HCT116 (cell line): ENCODE measurements at regions not wholly inside any gene's neighbourhood (a gene's known extent, or its start where the extent isn't known, plus 50 kb on each side); places are given as distances from the start of the nearest gene placed in this dataset.

ENCODE experiments used
- ATAC-seq: fragments of 200-7000 bp; cut with Tn5 transposase; 2 replicates; pipeline ENCODE4 v1.9.1; 2020; ENCODE audit warnings: mild to moderate bottlenecking, moderate library complexity
- BruUV-seq: library from RNA; stranded (reverse); fragments of 400-500 nt; replicated peaks from 2 replicates; lab custom pipeline; 2021; lab: Mats Ljungman, UMichigan
- CTCF ChIA-PET: fragments of 300-600 bp; sonication (Branson Sonifier 250); formaldehyde crosslinking; loops from one replicate; lab custom pipeline; 2021; ENCODE audit warnings: antibody characterized with exemption; lab: Charles Lee
- POLR2A ChIA-PET: fragments of 300-600, 350-600 bp; sonication (Branson Sonifier 250); formaldehyde crosslinking; loops from one replicate; lab custom pipeline; 2021; ENCODE audit warnings: antibody characterized with exemption; lab: Charles Lee
- RAD21 ChIA-PET, 2 experiments: fragments of 300-600 bp; sonication (Branson Sonifier 250); formaldehyde crosslinking; loops; one replicate each; lab custom pipeline; 2023; ENCODE audit warnings: low total read pairs in 2 of 2; ENCODE audit not compliant: uncharacterized antibody in 2 of 2, unreplicated experiment in 2 of 2, low non-redundant PET in 1 of 2; lab: Charles Lee
- DNase-seq: peaks from one replicate; pipeline ENCODE4 v3.0.0-alpha.2; 2010; ENCODE audit warnings: low read depth, low spot score
- H2AFZ ChIP-seq: fragments of 200-600 bp; shearing (Covaris generic), sonication (generic); 2 replicates; pipeline ENCODE4 v1.6.1; 2017; ENCODE audit warnings: low read depth, mixed run types, mixed read lengths, antibody characterized with exemption, low read length; ENCODE audit not compliant: poor library complexity, severe bottlenecking
- H3K27ac ChIP-seq: 2 replicates; pipeline ENCODE4 v1.5.1; 2012; ENCODE audit warnings: low read depth, low read length
- H3K27me3 ChIP-seq: fragments of 200-600 bp; sonication (generic); 2 replicates; pipeline ENCODE4 v1.6.1; 2016; ENCODE audit warnings: mixed run types, low read length, mixed read lengths; ENCODE audit not compliant: insufficient read depth
- H3K36me3 ChIP-seq, 2 experiments: fragments of 200-500 bp in 1 of 2; fragments of 200-600 bp in 1 of 2; sonication (Bioruptor generic) in 1 of 2; sonication (generic) in 1 of 2; 2 replicates each; pipeline versions ENCODE4 v1.5.1 to v1.6.1; 2014 to 2016; ENCODE audit warnings: low read length in 2 of 2, inconsistent platforms in 1 of 2, mixed read lengths in 1 of 2, mixed run types in 1 of 2; ENCODE audit not compliant: insufficient read depth in 2 of 2, control insufficient read depth in 1 of 2
- H3K4me1 ChIP-seq, 2 experiments: fragments of 200-600 bp in 1 of 2; sonication (generic) in 1 of 2; 2 replicates each; pipeline versions ENCODE4 v1.5.1 to v1.6.1; 2012 to 2017; ENCODE audit warnings: low read length in 2 of 2, inconsistent platforms in 1 of 2, mild to moderate bottlenecking in 1 of 2, mixed read lengths in 1 of 2, mixed run types in 1 of 2, moderate library complexity in 1 of 2; ENCODE audit not compliant: insufficient read depth in 2 of 2, control insufficient read depth in 1 of 2
- H3K4me2 ChIP-seq: fragments of 200-600 bp; sonication (generic); 2 replicates; pipeline ENCODE4 v1.6.1; 2017; ENCODE audit warnings: mixed run types, low read length, mixed read lengths
- H3K4me3 ChIP-seq, 2 experiments: fragments of 200-600 bp in 1 of 2; sonication (generic) in 1 of 2; replicated peaks in 1 of 2; 2 replicates each; pipeline ENCODE4 v1.5.1; 2011 to 2016; ENCODE audit warnings: low read length in 2 of 2, control low read depth in 1 of 2, low read depth in 1 of 2, mild to moderate bottlenecking in 1 of 2, mixed read lengths in 1 of 2, mixed run types in 1 of 2
- H3K79me2 ChIP-seq: fragments of 200-600 bp; sonication (generic); 2 replicates; pipeline ENCODE4 v1.6.1; 2017; ENCODE audit warnings: mild to moderate bottlenecking, mixed run types, low read length, moderate library complexity, mixed read lengths; ENCODE audit not compliant: insufficient read depth
- H3K9ac ChIP-seq: fragments of 200-600 bp; sonication (generic); 2 replicates; pipeline ENCODE4 v1.6.1; 2016; ENCODE audit warnings: low read length, mixed read lengths
- H3K9me2 ChIP-seq: fragments of 200-600 bp; sonication (generic), shearing (Covaris generic); 2 replicates; pipeline ENCODE4 v1.6.1; 2017; ENCODE audit warnings: mixed run types, mild to moderate bottlenecking, moderate library complexity; ENCODE audit not compliant: insufficient read depth
- H3K9me3 ChIP-seq, 2 experiments: fragments of 200-500 bp in 1 of 2; fragments of 200-600 bp in 1 of 2; sonication (Bioruptor generic) in 1 of 2; sonication (generic) in 1 of 2; 2 replicates each; pipeline ENCODE4 v1.6.1; 2014 to 2017; ENCODE audit warnings: low read length in 2 of 2, mixed read lengths in 2 of 2, inconsistent platforms in 1 of 2, low read depth in 1 of 2, mild to moderate bottlenecking in 1 of 2, mixed run types in 1 of 2, moderate library complexity in 1 of 2; ENCODE audit not compliant: control insufficient read depth in 1 of 2, insufficient read depth in 1 of 2
- H4K20me1 ChIP-seq: fragments of 200-600 bp; sonication (generic), shearing (Covaris generic); 2 replicates; pipeline ENCODE4 v1.6.1; 2017; ENCODE audit warnings: mixed run types, mild to moderate bottlenecking, moderate library complexity; ENCODE audit not compliant: insufficient read depth
- EGR1 ChIP-seq: IDR thresholded peaks from 2 replicates; pipeline ENCODE4 v1.6.1; 2012; ENCODE audit warnings: low read depth
- ELF1 ChIP-seq: IDR thresholded peaks from 2 replicates; pipeline ENCODE4 v1.6.1; 2012; ENCODE audit warnings: low read depth, borderline replicate concordance
- EZH2 ChIP-seq: fragments of 200-600 bp; sonication (generic); IDR thresholded peaks from 2 replicates; pipeline ENCODE4 v1.6.1; 2017; ENCODE audit warnings: antibody characterized with exemption, mixed run types
- EZH2phosphoT487 ChIP-seq: fragments of 200-600 bp; IDR thresholded peaks from 2 replicates; pipeline ENCODE4 v1.6.1; 2018; ENCODE audit warnings: antibody characterized with exemption, borderline replicate concordance
- POLR2A ChIP-seq: IDR thresholded peaks from 2 replicates; pipeline ENCODE4 v1.7.0; 2011; ENCODE audit warnings: borderline replicate concordance; ENCODE audit not compliant: insufficient read depth, insufficient read length; ENCODE audit errors: extremely low read depth
- POLR2AphosphoS5 ChIP-seq: IDR thresholded peaks from 2 replicates; pipeline ENCODE4 v1.6.1; 2011; ENCODE audit warnings: mild to moderate bottlenecking, low read depth, low read length, moderate library complexity
- RAD21 ChIP-seq: IDR thresholded peaks from 2 replicates; pipeline ENCODE4 v1.6.1; 2012; ENCODE audit warnings: low read depth, mild to moderate bottlenecking
- SP1 ChIP-seq: IDR thresholded peaks from 2 replicates; pipeline ENCODE4 v1.6.1; 2012; ENCODE audit warnings: low read depth
- SRF ChIP-seq: IDR thresholded peaks from 2 replicates; pipeline ENCODE4 v1.6.1; 2012; ENCODE audit warnings: low read depth
- TCF7L2 ChIP-seq: IDR thresholded peaks from 2 replicates; pipeline ENCODE4 v1.7.0; 2011; ENCODE audit warnings: borderline replicate concordance, inconsistent platforms; ENCODE audit not compliant: insufficient read depth, insufficient read length; ENCODE audit errors: extremely low read depth
- YY1 ChIP-seq: IDR thresholded peaks from 2 replicates; pipeline ENCODE4 v1.6.1; 2011; ENCODE audit warnings: low read length, low read depth, moderate library complexity, mild to moderate bottlenecking; ENCODE audit not compliant: insufficient replicate concordance; ENCODE audit errors: extremely low read depth
- ZBTB33 ChIP-seq: IDR thresholded peaks from 2 replicates; pipeline ENCODE4 v1.6.1; 2011; ENCODE audit warnings: mild to moderate bottlenecking, low read length, moderate library complexity; ENCODE audit not compliant: insufficient replicate concordance; ENCODE audit errors: extremely low read depth
- ZFX ChIP-seq: fragments of 450-650 bp; IDR thresholded peaks from 2 replicates; pipeline ENCODE4 v1.6.1; 2017
- ZNF274 ChIP-seq: fragments of 200-500 bp; sonication (Bioruptor generic); IDR thresholded peaks from 2 replicates; pipeline ENCODE4 v1.6.1; 2014; ENCODE audit warnings: mild to moderate bottlenecking, low read depth, low read length, inconsistent platforms
- intact Hi-C: fragments of 100-400 bp; cut with micrococcal nuclease; formaldehyde crosslinking; loops from 2 replicates; pipeline ENCODE4 v1.10.0; 2022
- TF ChIP-seq, protein P1 (sequence below): IDR thresholded peaks from 2 replicates; pipeline ENCODE4 v1.6.1; 2012

GRCh38 chr17:51533821-51534220 lies 273.5 kb downstream of the UTP18 start:
- ChIA-PET CTCF (no interaction called here), RAD21 (no interaction called here)
- H3K4me2 ChIP-seq = no peak overlapping the region

GRCh38 chr17:51536627-51537026 lies 276.3 kb downstream of the UTP18 start:
- ChIA-PET CTCF (no interaction called here), RAD21 (no interaction called here), POLR2A (no interaction called here)
- H3K9ac ChIP-seq = no peak overlapping the region
- DNase-seq (no peak), ATAC-seq (no peak)
- no peaks in the 10 kb centered on the region for H3K36me3 ChIP-seq
- peaks cover 4% of the 10 kb centered on the region; the same call in 1 of the 2 replicates for H3K27me3 ChIP-seq
- intact Hi-C loops = no loop called here
- H3K4me1 ChIP-seq = no peaks in the 10 kb centered on the region
- BruUV-seq = no TSS peak
- no peak overlapping the region for H2AFZ ChIP-seq
- H3K9me3 ChIP-seq = no peaks in the 10 kb centered on the region
- H3K9me2 ChIP-seq = no peaks in the 10 kb centered on the region
- TF ChIP-seq POLR2A = no peak
- TF ChIP-seq YY1 = no peak
- no peak for TF ChIP-seq ELF1
- TF ChIP-seq EZH2phosphoT487 = no peak
- TF ChIP-seq TCF7L2 = no peak
- no peak for TF ChIP-seq EZH2
- no peak for TF ChIP-seq SP1
- TF ChIP-seq RAD21 = no peak
- TF ChIP-seq EGR1 = no peak
- TF ChIP-seq ZBTB33 = no peak
- no peak for TF ChIP-seq ZFX
- H3K79me2 ChIP-seq = no peaks in the 10 kb centered on the region
- no peak overlapping the region for H3K4me3 ChIP-seq
- no peak overlapping the region for H3K4me2 ChIP-seq
- H3K27ac ChIP-seq = no peak overlapping the region
- H4K20me1 ChIP-seq = no peaks in the 10 kb centered on the region

More at GRCh38 chr17:51533821-51534220, 273.5 kb downstream of the UTP18 start:
- no peak overlapping the region for H3K27ac ChIP-seq
- H3K4me1 ChIP-seq = no peaks in the 10 kb centered on the region
- no peaks in the 10 kb centered on the region for H4K20me1 ChIP-seq
- no peak overlapping the region for H2AFZ ChIP-seq
- intact Hi-C loops = no loop called here
- no peaks in the 10 kb centered on the region for H3K79me2 ChIP-seq
- TF ChIP-seq ZNF274 (no peak), ZBTB33 (no peak), EGR1 (no peak), POLR2AphosphoS5 (no peak), ELF1 (no peak), SRF (no peak)
- TF ChIP-seq, protein P1, sequence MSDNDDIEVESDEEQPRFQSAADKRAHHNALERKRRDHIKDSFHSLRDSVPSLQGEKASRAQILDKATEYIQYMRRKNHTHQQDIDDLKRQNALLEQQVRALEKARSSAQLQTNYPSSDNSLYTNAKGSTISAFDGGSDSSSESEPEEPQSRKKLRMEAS = no peak
- POLR2A ChIA-PET = no interaction called here
- DNase-seq (no peak), ATAC-seq (no peak)
- BruUV-seq = no TSS peak
- H3K9me2 ChIP-seq = no peaks in the 10 kb centered on the region
- peaks cover 26% of the 10 kb centered on the region for H3K27me3 ChIP-seq
- no peak overlapping the region for H3K4me3 ChIP-seq
- no peaks in the 10 kb centered on the region for H3K9me3 ChIP-seq
- H3K9ac ChIP-seq = no peak overlapping the region
- H3K36me3 ChIP-seq = no peaks in the 10 kb centered on the region
